ENCODE measurements at regions not wholly inside any gene's neighbourhood (a gene's known extent, or its start where the extent isn't known, plus 50 kb on each side); places are given as distances from the start of the nearest gene placed in this dataset.
A peak's percentile ranks its signal among the peaks of the same experiment; 100 is the strongest.

DNA sequence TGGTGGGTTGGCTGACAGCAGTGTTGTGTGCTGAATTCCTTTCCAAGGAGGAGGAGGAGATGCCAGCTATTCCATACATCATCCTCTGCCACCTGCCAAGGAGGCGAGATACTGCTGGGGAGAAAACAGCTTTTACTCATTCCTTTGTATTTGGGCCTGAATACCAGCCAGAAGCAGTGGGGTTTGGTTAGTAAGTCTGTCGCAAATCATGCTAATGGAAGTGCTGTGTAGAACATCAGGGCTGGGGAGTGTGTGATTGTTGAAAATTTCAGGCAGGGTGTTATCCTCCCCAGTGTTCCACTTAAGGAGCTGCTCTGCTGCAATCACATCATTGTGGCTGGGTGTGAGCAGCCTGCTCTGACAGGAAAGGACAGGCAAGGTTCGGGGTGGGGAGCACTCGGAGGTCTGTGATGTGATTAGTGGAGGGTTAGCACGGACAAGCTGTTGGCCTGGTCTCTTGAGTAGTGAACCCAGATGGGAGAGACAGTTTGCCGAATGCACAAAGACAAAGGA is 128.2 kb upstream of the DLX2 start:
- no peak for ATAC-seq
- no peak for DNase-seq

DNA sequence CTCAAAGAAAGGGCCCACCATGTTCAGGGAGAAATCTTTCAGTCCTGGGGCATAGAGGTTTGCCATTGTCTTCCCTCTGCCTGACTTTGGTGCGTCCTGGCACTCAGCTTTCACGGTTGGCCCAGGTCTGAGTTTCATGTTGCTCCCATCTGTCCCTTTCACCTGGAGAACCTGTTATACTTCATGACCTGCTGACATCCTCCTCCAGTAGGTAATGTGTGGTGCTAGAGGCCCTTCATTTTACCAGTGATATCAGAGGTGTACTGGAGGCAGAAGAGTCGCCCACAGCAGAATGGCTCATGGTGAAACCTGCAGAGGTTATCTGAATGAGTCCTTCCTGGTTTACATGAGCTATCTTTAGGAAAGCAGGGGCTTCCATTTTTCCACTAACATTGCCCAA is 128.8 kb upstream of the DLX2 start:
- DNase-seq (no peak), ATAC-seq (no peak)

DNA sequence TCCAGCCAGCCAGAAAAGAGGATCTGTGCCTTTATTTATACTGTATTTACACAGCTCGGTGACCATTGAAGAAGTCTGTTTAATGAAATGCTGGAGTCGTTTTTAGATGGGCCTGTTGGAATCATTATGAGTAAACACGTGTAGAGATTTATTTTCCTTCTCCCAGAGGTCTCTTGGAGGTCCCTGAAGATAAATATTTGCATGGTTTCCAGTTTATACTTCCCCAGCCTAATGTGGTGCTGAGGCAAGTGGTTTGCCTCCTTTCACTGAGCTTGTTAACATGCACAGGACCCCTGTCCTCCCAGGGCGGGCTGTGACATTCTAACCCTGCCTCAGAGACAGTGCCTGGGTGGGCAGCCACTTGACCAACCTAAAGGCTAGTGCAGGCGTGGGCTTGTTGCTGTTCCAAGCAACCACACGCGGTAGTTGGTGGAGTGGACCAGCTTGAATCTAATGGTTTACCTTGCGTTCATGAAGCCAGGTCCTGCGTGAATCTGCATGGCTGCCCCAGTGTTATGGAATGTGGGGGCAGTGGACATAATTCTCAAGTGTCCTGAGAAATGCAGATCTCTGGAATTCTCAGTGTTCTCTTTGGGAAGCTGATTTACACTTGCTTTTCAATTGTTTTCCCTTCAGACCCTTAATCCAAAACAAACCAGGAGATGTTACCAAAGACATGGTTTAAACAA is 130.2 kb upstream of the DLX2 start:
- no peak for ATAC-seq
- DNase-seq = no peak

DNA sequence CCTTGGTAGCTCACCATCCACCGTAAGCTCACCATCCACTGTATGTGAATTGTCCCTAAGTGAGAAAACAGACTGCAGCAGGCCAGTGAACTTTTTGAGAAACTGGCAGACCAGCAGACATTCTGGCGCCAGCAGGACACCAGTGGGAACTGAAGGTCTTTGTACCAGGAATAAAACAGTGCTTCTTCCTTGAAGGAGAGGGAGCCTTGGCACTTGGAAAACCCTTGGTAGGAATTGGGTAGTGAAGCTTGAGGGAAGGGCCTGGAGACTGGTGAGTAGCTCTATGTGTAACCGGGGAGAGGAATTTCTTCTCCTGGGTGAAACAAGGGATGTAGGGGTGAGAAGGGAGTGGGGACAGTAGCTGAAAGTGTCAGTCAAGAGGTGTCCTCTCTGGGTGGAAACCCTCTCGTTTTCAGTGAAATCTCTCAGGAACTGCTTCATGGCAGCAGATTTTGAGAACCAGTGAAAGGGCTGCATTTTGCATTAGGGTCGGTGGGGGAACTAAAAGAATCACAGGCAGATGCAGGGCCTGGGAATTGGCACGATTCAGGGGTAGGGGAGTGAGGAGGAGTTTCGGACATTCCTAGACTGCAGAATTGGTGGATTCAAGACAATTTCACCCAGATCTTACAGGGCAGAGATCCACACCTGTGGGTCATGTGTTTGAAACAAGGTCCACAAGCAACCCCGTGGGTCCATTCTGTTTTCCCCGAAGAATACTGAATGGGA is 131.5 kb upstream of the DLX2 start:
- DNase-seq (no peak), ATAC-seq (no peak)

DNA sequence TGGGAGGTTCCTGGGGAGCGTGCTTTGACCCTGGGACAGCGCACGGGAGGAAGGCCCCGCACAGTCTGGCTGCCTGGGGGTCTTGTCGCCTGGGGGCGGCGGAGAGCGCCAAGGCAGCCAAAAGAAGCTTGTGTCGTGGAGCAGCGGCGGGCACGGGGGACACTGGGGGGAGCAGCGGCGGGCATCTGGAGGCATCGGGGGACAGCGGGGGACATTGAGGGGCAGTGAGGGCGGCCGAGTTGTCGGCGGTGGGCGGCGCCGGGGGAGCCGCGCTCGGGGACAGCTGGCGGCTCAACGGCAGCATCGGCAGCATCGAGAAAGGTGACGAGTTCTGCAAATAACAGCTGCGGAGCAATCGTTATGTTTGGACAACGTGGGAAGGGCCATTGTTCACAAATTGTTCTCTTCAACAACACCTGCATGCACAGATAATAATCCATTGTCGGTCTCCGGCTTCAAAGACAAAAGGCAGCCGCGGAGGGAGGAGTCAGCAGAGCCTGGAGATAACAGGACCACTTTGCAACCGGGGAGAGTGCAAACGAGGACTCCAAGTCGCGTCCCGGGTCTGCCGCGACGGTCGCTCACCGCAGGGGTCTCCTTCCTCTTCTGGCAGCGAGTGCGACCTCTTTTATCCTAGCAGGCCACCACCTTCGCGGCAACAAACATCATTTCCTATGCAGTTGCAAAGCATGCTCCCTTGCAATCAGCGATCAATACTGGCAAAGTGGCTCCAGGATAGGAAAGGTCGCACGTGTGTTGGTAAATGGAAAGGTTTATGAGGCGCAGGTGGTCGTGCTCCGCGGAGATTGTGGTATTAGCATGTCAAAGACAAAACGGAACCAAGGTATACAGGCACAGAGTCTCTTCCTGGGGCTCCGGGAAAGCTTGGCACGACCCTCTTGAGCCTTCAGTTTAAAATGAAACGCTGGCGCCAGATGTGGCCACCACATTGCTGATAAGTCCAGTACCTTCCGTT is 132.3 kb upstream of the DLX2 start:
- ATAC-seq (peak; percentile 40), DNase-seq (peak; percentile 17)

DNA sequence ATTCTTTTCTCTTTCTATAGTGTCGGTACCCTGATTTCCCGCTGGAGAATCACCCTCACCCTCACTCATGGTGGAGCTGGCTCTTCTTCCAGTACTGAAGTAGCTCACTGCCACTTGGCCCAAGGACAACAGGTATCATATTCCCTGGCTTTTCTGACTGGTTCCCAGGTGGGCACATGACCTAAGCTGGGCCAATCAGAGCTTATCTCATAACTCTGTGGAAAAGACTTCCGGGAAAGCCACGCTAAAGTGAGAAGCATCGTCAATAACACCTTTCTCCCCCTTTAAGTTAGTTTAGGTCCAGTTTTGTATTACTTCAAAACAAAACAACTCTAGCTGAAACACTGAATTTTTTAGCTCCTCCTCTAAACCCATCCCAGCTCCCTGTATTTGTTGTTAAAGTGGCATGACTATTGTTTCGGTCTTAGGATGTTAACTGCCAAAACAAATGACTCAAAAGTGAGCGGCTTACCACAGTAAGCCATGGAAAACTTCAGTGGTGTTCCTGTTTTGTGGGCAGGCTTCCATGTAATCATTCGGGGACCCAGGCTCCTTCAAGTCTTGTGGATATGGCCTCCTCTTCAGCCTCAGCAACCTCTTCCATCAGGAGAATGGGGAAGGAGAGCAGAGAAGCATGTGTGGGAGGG is 137.4 kb upstream of the DLX2 start:
- no peak for DNase-seq
- ATAC-seq = no peak

DNA sequence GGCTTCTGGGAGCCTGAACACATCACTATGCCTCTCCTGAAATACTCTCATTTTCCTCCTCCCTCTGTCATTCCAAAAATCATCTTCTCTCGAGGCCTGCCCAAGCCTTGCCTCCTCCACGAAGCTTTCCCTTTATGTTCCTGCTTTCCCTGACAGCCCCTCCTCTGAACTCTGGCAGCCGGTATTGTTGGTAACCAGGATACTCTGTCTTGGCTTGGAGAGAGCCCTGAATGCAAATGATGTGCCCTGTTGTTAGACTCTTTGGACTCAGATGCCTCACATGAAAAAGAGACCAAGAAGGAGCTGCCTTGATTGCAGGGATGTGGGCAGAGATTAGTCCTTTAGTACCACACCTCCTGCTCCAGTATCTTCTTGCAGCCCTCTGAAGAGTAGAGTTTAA is 138.5 kb upstream of the DLX2 start:
- ATAC-seq = no peak
- DNase-seq = no peak

DNA sequence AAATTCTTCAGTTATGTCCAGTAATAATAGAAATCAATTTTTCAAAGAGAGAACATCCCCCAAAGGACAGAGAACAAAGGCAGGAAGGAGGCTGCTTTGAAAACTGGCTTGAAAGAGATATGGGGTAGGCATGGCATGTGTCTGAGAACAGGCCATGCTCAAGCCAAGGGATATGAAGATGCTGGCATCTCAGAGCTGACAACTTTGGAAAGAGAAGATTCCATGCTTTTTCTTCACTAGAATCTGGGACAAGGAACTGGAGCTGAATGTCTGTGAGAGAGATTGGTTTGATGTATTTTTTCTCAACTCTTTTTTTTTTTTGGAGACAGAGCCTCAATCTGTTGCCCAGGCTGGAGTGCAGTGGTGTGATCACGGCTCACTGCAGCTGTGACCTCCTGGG is 139.8 kb upstream of the DLX2 start:
- DNase-seq (no peak), ATAC-seq (no peak)

DNA sequence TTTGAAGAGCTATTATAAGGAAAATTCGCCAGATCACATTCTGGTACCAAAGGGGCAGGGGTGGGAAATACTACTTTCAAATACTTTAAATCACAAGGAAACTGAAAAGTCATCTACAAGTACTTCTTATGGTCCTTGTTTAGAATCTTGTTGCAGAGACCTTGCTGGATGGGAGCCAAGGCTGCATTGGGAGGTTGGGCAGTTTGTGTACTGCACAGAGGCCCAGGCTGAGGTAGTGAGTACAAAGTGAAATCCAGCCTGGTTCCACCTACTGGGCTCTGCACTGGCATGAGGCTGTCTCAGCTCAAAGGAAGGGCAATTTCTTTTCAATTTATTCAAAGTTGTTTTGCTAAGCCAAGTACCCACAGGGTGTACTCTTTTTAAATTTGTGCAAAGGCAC is 140.3 kb upstream of the DLX2 start:
- DNase-seq (no peak), ATAC-seq (no peak)

DNA sequence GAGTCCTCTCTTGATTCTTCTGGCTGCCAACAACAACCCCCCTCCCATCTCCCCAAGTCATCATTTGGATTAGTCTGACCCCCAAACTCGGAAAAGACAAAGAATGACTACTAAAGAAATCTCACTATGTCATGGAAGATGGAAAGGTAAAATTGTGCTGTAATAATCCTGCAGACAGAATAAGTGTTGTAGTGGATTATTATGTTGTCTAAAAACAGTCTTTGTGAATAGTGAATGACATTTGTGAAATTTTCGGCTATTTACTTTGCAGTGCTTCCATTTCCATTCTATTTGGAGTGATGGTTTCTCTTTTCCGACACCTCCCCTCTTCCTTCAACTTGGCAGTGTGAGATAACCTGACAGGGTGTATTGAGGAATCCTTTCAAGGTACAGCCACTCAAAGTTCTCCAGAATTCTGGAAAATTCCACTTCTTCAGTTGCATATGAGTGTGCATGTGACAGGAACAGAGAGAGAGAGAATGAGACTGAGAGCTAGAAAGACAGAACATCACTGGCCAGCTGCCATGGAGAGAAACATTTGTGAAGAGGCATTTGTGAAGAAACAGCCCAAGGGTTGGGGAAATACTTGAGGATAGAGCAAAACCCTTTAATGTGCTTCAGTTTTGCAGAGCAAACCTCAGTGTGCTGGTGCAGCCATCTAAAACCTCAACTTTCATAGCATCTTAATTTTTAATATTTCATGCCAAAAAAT is 141.9 kb upstream of the DLX2 start:
- DNase-seq = no peak
- no peak for ATAC-seq

DNA sequence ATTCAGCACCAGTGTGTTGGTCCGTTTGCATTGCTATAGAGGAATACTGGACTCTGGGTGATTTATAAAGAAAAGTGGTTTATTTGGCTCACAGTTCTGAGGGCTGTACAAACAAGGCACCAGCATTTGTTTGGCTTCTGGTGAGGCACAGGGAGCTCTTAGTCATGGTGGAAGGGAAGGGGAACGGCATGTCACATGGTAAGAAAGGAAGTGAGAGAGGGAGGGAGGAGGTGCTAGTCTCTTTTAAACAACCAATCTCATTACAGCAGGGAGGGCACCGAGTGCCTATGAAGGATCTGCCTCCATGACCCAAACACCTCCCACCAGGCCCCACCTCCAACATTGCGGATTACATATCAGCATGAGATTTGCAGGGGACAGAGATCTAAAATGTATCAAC is 143.9 kb upstream of the DLX2 start:
- no peak for DNase-seq
- ATAC-seq = peak; percentile 51

DNA sequence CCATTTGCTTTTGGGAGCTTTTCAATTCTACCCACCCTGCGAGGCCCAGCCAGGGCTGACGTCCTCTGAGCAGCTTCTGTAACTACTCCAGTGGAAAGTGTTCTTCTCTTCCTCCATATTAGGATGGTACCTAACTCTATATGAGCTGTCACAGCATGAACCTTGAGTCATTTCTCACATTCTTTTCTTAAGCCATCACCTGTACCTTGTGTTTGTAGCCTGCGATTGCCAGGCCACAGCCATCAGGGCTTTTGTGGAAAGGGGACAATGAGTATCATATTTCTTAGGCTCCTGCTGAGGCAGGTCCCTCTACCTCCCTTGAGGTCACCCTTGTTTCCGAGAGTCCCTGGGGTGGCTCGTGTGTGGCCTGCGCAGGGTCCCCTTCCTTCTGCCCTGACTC is 144.5 kb upstream of the DLX2 start:
- DNase-seq (no peak), ATAC-seq (no peak)

DNA sequence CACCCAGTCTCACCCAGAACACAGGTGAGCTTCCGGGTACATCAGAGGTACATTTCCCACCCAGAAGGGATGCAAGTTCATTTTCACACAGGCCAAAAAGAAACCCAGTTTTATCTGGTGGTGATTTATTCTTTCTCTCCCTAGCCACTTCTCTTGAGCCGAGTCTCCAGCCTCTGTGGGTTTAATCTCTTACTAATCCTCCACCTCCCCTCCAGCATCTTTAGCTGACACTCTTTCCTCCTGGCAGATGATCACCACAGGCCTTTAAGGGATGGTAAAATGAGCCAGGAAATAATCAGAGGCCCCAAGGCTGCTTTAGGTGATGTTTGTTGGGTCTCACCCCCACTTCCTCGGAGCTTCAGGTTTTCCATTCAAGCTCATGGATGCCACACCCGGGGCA is 145.7 kb upstream of the DLX2 start:
- ATAC-seq (no peak), DNase-seq (no peak)

DNA sequence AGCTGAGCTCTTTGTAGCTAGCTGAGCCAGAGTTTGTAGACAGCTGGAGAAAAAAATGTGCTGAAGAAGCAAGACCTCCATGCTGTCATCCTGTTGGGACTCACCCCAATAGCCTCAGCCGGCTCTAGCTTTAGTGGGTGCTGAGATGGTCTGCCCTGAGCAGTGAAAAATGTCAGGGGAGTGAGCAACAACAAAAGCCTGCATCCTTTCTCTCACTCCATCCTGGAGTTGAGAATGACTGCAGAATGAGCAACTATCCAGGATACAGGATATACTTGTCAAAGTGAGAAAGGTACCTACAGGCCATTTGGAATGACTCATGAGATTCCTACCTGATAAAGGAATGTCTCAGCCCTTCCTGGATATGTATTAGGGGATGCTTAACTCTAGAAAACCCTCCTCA is 146.1 kb upstream of the DLX2 start:
- DNase-seq = no peak
- no peak for ATAC-seq

DNA sequence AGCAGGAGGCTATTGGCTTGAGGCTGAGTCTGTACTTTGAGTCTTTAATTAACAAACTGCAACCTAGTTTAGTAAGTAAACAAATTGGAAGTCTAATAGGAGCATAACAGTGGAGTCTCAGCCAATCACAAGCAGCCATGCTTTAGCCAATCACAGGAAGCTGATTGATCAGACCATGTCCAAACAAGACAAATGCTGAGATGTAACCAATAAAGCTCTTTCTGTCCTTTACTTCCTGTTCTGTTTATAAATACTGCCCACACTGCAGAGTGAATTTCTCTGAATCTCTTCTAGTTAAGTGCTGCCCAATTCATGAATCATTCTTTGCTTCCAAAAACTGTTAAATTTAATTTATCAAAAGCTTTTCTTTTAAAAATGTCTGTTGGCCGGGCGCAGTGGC is 146.6 kb upstream of the DLX2 start:
- no peak for ATAC-seq
- DNase-seq = no peak

DNA sequence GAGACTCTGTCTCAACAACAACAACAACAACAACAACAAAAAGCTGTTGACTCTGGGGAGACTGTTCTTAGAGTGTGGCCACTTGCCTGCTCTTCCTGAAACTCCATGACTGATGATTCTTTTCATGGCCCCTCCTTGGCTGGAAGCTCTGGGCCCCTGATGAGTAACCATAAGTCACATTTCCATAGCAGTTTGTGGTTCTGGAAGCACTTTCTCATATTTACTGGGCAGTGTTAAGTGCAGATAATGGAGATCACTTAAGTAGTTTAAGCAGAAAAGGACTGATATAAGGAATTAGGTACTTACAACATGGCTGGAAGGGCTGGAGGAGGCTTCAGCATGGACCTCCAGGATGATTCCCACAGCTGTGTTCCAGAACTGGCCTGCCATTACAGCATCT is 147.3 kb upstream of the DLX2 start:
- ATAC-seq = peak; percentile 44
- no peak for DNase-seq

DNA sequence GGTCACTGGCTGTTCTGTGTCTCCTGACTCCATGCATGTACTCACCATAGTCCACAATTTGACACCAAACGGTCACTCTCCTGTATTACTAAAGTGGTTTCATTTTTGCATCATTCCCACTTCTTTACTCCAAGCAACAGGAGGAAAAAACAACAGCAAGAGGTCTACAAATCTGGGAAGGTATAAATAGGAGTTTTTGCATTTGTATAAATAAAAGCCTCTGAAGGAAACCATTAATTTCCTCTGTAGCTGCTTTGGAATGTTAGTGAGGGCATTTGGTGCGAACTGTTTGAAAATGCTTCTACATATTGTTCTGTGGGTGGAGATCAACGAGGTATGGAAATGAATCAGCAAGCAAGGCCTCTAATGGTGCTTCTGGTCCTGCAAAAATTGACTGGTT is 148.5 kb upstream of the DLX2 start:
- ATAC-seq = no peak
- DNase-seq = no peak

DNA sequence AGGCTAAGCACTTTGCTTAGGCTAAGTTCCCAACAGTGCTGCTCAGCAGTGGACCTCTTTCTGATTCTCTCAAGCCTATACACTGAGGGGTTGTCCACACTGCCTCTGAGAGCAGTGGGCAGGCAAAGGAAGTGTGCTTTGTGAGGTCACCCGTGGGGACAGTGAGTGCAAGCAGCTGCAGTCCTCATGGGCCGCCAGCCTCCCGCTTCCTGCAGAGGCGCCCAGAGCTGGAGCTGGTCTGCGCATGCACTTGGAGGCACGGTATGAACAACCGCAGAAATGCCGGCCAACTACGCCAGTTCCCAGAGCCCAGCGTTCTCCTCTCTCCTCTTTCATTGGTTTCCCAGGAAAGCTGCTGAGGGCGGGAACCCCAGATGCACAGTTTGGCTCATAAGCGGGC is 149.5 kb upstream of the DLX2 start:
- ATAC-seq (no peak), DNase-seq (no peak)

DNA sequence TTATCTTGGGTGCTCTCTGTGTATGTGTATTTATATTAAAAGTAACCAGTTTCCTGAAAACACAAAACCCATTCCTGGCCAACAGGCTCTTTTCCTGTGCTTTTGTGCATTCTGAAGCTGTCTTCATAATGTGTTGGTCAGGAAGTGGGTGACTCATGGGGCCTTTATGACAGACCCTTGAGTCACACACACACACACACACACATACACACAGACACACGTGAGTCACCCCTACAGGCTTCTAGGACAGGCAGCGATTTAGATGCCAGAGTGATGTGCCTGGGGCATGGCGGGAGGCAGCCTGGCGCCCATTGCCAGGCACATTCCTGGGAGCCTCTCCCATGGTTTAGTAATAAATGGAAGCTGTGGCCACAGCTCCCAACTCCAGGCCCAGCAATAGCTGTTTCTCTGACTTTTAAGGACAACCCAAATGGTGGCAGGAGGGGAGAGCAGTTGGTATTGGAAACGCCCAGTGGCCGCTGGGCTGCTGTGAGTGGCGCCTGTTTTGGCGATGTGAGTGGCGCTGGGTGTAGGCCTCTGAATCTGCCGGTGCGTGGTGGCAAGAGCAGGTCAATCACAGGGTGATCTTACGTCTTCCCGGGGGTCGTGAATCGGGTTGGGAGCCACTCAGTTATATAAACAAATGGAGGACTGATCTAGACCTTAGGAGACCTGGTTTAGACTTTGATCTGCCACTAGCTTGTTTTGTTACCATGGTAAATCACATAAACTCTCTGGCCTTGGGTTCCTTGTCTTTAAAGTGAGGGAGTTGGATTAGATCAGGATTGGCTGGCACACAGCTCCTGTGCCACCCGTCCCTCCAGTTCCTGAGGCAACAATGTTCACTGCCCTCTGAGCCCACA is 150.7 kb upstream of the DLX2 start:
- DNase-seq = peak; percentile 68
- ATAC-seq = peak; percentile 95

DNA sequence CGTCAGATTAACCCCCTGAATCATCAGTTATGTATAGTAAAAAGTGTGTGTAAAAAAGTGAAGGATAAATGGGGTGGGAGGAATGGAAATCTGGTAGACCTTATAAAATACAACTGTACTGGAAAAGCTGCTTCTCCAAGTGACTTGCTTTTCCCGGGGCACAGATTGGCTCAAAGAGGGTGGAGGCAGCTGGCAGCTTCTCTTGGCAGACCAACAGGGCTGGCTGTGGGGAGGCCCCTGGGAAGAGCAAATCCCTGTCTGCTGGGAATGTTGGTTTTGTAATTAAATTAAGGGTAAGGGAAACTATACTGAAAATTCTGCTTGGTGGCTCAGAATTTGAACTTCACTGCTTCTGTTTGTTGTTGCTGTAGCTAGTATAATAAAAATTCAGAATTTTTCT is 154.2 kb upstream of the DLX2 start:
- ATAC-seq (no peak), DNase-seq (no peak)

DNA sequence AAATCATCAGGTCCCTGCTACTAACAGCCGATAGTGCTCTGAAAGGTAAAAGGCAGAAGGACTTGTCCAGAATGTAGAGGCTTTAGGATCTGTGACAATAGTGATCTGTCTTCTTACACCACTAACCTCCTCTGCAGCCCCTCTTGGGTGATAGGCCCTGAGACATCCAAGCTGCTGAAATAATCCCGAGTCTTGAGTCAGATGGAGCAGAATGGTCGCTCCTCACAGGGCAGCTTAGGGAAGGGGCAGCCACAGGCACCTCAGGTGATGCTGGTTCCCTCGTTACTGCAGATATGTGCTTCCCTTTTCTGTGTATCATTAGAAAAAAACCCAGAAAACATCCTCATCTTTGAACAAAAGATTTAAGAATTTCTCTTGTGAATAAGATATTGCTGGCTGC is 157.1 kb upstream of the DLX2 start:
- ATAC-seq = no peak
- DNase-seq = no peak
